ENCODE measurements at regions not wholly inside any gene's neighbourhood (a gene's known extent, or its start where the extent isn't known, plus 50 kb on each side); places are given as distances from the start of the nearest gene placed in this dataset.
"Not testable (repeated sequence)": the region's sequence is repeated elsewhere in the genome, so short reads cannot be mapped to it uniquely, and the experiment has no call there.

- no peak for DNase-seq (ENCODE audit: low read depth)
Measured at GRCh38 chr10:30763918-30764317, 134.4 kb upstream of the LYZL2 start.

DNA sequence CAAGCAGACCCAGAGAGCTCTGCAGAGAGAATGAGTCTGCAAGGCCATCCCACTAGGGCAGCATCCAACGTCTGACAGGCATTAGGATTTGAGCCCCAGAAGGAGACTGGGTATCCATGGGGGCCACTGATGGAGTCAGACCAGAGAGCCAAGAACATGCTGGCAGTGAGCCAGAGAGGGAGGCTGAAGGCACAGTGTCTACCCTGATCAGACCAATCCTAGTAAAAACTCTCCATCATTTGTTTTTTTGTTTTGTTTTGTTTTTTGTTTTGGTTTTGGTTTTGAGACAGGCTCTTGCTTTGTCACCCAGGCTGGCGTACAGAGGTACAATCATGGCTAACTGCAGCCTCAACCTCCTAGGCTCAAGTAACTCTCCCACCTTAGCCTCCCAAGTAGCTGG lies 133.1 kb upstream of the LYZL2 start:
- DNase-seq (ENCODE audit: low read depth) = no peak

GRCh38 chr10:30759423-30759822 lies 129.9 kb upstream of the LYZL2 start:
- DNase-seq (ENCODE audit: low read depth) = no peak

GRCh38 chr10:30758338-30758737 lies 128.8 kb upstream of the LYZL2 start:
- no peak for DNase-seq (ENCODE audit: low read depth)

DNA sequence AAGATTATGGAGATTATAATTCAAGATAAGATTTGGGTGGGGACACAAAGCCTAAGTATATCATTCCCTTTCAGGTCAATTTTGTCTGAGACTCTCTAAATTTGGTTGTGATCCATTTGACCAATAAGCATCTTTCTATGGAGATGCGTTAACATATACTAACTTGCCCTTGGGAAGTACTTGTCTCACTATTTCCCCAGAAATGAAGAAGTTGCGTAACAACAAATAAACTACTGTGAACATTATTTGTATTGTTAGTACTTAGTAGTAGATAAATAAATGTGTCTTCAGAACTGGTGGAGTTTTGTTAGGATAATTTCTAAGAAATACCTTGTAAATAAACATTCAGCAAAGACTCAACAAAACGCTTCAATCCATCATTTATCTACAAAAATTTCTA lies 127.3 kb upstream of the LYZL2 start:
- no peak for DNase-seq (ENCODE audit: low read depth)

GRCh38 chr10:30756151-30756550 lies 126.6 kb upstream of the LYZL2 start:
- DNase-seq (ENCODE audit: low read depth) = no peak

DNA sequence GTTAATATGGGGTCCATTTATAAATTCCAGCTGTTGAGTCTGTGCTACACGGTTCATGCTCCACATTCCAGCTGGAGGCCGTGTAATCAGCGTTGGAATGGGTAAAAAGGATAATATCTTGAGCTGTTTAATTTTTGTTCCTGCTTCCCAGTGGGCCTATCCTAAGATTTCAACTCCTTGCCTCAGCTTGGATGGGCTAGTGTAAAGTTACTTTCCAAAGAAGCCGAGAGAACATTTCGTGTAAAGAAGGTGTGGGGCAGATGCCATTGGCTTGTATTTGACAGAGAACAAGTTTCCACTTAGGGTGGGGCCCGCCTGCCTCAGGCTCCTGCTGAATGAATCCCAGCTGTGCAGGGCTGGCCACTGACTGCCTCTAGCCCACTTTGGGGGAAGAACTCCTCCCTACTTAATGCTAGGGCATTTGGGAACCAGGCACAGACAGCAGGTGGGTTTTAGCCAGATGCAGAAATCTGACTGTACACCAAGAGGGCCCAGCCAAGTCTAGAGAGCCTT lies 125.9 kb upstream of the LYZL2 start:
- no peak for DNase-seq (ENCODE audit: low read depth)

DNA sequence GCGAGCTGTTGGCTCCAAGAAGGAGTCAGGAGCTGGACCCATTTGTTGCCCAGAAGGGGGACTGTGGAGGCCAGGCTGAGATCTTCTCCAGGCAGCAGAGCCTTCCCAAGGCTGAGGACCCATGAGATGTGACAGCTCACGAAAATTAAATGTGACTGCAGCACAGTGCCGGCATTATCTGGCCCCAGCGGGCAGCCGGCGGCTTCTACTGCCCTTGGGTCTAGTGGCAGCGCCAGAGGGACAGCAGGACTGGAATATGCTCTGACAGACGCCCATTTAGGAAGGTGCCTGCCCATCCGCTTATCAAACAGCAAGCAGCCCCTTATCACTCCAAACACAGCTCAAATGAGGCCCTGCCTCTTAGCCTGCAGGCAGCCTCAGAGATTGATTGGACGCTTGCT lies 122.9 kb upstream of the LYZL2 start:
- no peak for DNase-seq (ENCODE audit: low read depth)

- DNase-seq (ENCODE audit: low read depth) = peak; percentile 36
Measured at GRCh38 chr10:30751678-30752331, 122.3 kb upstream of the LYZL2 start.

GRCh38 chr10:30750971-30751677 lies 121.6 kb upstream of the LYZL2 start:
- DNase-seq (ENCODE audit: low read depth) = no peak

- no peak for DNase-seq (ENCODE audit: low read depth)
Measured at GRCh38 chr10:30749385-30749784, 119.8 kb upstream of the LYZL2 start.

GRCh38 chr10:30748152-30748973 lies 118.8 kb upstream of the LYZL2 start:
- DNase-seq (ENCODE audit: low read depth) = no peak

GRCh38 chr10:30747633-30748032 lies 118.1 kb upstream of the LYZL2 start:
- no peak for DNase-seq (ENCODE audit: low read depth)

- no peak for DNase-seq (ENCODE audit: low read depth)
Measured at GRCh38 chr10:30745953-30746352, 116.4 kb upstream of the LYZL2 start.

GRCh38 chr10:30744106-30744505 lies 114.6 kb upstream of the LYZL2 start:
- DNase-seq (ENCODE audit: low read depth) = no peak

- DNase-seq (ENCODE audit: low read depth) = no peak
Measured at GRCh38 chr10:30743586-30743985, 114.0 kb upstream of the LYZL2 start.

DNA sequence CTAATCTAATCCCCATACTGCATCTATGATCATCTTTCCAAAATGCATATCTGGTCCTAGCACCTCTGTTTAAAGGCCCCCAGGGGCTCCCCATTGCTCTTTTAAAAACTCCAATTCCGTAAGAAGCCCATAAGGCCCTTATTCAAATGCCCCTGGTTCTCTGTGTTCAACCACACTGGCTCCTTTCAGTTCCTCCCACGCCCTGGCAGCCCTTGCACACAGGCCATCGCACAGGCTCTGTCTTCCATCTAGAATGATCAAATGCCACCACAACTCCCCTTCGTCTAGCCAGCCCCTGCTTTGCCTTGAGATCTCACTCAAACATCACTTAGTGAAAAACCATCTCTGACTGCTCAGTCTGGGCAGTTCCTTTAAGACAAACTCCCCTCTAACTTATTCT lies 112.9 kb upstream of the LYZL2 start:
- DNase-seq (ENCODE audit: low read depth) = no peak

- not testable (repeated sequence) for DNase-seq (ENCODE audit: low read depth)
Measured at GRCh38 chr10:30740774-30741173, 111.2 kb upstream of the LYZL2 start.

DNA sequence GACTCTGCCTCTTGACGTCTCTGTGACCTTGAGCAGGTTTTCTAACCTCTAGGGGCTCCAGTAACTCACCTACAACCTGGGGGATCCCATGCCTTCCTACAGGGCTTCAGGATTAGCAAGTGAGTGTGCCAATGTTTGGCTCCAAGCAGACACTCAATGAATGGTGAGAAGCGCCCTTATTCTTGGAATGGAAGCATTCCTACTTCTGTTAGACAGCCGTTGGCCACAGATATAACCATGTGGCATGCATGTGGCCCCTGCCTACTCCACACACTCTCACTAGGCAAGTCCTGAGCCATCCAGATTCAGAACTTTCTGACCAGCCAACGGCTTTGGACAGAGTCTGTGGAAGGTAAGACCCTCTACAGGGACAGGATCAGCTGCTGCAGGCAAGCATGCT lies 108.9 kb upstream of the LYZL2 start:
- no peak for DNase-seq (ENCODE audit: low read depth)

DNA sequence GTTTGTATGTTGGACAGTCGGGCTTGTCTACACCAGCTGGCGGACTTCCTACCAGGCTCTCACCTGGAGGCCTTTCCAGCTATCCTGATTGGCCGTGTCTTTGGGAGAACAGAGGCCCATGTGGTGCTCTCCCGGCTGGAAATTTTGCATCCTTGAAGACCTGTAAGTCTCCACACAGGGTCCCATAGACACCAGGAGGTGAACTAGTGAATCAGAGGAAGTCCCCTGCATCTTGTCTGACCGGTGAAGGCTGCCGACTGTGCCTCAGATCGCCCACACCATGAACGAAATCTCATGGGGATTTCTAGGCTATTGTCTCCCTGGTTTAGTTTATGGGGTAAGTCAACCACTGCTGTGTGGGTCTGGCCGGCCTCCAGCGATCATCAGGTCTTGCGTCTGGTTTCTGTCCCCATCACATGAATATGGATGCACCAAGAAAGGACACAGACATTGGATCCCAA lies 108.4 kb upstream of the LYZL2 start:
- DNase-seq (ENCODE audit: low read depth) = no peak

GRCh38 chr10:30736685-30737232 lies 107.2 kb upstream of the LYZL2 start:
- DNase-seq (ENCODE audit: low read depth) = no peak

GRCh38 chr10:30734901-30735300 lies 105.3 kb upstream of the LYZL2 start:
- DNase-seq (ENCODE audit: low read depth) = no peak

Data from stimulated activated CD8-positive, alpha-beta memory T cell treated with anti-CD3 and anti-CD28 coated beads, Interleukin-12 subunit alpha, Interleukin-12 subunit beta, amount 100 ng/mL, for 1 hour (primary cell).